ENCODE measurements at regions not wholly inside any gene's neighbourhood (a gene's known extent, or its start where the extent isn't known, plus 50 kb on each side); places are given as distances from the start of the nearest gene placed in this dataset.
"Not testable (repeated sequence)": the region's sequence is repeated elsewhere in the genome, so short reads cannot be mapped to it uniquely, and the experiment has no call there.

- no peak for DNase-seq (ENCODE audit: low read depth)
Measured at GRCh38 chr1:157325220-157325619, 187.0 kb upstream of the ETV3 start.

- not testable (repeated sequence) for DNase-seq (ENCODE audit: low read depth)
Measured at GRCh38 chr1:157321972-157322371, 183.8 kb upstream of the ETV3 start.

DNA sequence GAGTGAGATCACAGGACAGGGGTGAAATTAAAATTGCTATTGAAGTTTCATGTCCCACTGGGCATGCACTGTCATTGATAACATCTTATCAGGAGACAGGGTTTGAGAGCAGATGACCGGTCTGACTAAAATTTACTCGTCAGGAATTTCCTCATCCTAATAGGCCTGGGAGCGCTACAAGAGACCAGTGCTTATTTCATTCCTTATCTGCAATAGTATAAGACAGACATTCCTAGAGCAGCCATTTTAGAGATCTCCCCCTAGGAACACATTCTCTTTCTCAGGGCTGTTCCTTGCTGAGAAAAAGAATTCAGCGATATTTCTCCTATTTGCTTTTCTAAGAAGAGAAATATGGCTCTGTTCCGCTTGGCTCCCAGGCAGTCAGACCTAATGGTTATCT, 181.4 kb upstream of the ETV3 start:
- no peak for DNase-seq (ENCODE audit: low read depth)

DNA sequence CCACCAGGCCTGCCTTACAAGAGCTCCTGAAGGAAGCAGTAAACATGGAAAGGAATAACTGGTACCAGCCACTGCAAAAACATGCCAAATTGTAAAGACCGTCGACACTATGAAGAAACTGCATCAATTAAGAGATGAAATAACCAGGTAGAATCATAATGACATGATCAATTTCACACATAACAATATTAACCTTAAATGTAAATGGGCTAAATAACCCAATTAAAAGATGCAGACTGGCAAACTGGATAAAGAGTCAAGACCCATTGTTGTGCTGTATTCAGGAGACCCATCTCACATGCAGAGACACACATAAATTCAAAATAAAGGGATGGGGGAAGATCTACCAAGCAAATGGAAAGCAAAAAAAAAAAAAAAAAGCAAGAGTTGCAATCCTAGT, 179.0 kb upstream of the ETV3 start:
- DNase-seq (ENCODE audit: low read depth), result not testable (repeated sequence)

- no peak for DNase-seq (ENCODE audit: low read depth)
Measured at GRCh38 chr1:157315544-157315943, 177.3 kb upstream of the ETV3 start.

- DNase-seq (ENCODE audit: low read depth), result no peak
Measured at GRCh38 chr1:157314408-157314807, 176.2 kb upstream of the ETV3 start.

- DNase-seq (ENCODE audit: low read depth), result no peak
Measured at GRCh38 chr1:157313240-157313807, 175.1 kb upstream of the ETV3 start.

DNA sequence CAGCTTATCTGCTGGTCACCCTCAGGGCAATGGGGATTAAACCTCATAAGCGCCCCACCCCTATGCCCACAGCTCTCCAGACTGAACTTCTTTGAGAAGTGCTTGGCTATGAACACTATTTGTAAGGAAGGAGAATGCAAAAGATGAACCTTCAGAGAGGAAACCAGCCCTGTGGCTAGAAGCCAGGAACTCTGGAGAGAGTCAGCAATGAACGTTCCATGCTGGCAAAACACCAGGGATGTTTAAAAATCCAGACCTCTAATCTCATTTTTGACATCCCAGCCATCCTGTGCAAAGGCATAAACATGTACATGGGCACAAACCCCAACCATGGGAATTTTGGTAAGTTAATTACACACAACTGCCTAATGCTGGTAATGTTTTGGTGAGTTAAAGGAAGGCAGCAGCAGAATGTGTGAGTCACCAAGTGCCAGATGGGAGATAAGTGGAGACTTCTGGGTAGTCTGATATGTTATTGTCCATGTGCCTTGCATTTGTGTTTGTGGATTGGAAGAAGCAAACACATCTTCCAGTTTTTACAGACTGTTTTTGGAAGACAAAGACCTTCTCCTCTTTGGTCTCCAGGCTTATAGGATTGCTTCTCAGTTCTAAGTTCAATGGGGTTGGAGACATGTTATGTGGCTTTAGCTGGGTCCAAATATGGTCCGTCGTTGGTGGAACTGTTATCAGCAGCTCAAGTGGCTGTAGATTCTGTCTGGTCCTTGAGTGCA, 174.1 kb upstream of the ETV3 start:
- DNase-seq (ENCODE audit: low read depth), result no peak

DNA sequence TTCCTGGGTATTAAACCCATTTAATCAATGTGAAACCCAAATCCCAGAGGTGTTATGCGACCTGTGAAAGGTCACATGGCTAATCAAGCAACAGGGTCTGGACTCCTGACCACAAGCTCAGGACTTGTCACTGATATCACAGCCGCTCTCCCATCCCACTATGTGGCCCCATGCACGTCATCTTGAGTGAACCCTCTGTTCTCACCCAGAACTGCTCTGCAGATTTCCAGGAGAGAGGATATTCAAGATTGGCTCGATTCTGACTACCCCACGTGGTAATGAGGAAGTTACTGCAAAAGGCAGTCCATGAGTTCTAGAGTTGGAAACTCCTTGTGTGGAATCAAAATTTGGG, 173.5 kb upstream of the ETV3 start:
- DNase-seq (ENCODE audit: low read depth), result no peak

DNA sequence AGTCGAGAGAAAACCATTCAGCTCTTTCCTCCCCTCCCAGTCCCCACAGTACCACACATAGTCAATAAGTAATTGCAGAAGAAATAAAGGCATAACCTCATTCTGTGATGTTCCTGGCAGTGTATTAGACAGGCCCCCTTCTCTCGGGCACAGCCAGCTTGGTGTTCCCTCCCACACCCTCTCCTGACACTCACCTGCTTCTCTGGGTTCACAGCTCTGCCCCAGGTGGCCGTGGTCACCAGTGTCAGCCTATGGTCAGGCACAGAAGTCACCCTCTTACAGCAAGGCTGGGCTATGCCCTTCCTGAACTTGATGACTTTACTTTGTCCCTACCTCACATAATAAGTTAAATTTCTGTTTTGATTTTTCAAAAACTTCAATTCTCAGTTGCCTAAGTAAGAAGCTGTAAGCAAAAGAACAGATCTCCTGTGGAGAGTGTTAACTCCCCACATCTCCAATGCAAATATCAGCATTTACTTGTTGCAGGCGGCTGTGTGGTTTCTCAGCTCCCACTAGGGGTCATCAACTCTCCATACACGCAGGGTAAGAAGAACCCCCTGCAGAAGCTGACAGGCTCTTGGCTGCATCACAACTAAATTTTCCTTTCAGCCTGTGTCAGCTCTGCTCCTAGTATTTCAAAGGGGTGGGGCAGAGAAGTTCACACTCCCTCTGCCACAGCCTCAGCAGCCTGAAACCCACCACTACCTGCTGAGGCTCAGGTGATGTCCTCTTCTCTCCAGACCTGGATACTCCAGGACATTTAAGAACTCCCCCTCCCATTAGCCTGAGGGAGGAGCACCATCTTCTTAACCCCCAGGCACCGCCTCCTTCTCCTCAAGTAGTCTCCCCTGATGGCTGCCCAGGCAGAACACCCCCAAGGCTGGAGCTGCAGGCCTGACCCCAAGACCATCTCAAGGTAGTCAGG, 172.9 kb upstream of the ETV3 start:
- not testable (repeated sequence) for DNase-seq (ENCODE audit: low read depth)

GRCh38 chr1:157310401-157310800, 172.2 kb upstream of the ETV3 start:
- DNase-seq (ENCODE audit: low read depth), result no peak

DNA sequence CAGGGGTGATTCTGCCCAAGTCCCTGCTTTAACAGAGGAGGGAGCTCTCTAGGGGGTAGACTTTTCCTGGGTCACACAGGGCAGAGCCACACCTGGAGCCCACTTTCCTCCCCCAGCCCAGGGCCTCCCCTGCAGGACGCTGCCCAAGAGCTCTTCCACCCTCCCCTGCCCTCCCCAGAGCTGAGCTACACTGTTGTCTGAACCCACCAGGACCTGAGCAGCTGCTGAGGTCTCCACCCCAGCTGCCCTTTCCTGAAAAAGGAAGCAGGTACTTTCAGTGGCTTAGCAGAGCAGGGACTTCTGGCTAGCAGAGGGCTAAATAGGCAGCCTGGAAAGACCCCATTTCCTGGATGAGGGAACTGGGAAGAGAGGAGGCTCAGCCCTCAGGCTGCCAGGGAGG, 169.3 kb upstream of the ETV3 start:
- no peak for DNase-seq (ENCODE audit: low read depth)

DNA sequence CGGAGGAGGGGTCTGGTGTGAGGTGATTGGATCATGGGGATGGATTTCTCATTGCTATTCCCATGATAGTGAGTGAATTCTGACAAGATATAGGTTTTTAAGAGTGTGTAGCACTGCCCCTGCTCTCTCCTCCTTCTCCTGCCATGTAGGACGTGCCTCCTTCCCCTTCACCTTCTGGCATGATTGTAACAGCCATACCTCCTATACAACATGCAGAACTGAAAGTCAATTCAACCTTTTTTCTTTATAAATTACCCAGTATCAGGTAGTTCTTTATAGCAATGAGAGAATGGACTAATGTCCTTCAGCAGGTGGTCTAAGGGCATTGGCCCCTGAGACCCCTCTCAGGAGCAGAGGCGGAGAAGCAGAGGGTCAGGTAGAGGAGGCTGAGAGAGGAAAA, 168.7 kb upstream of the ETV3 start:
- DNase-seq (ENCODE audit: low read depth), result no peak

DNA sequence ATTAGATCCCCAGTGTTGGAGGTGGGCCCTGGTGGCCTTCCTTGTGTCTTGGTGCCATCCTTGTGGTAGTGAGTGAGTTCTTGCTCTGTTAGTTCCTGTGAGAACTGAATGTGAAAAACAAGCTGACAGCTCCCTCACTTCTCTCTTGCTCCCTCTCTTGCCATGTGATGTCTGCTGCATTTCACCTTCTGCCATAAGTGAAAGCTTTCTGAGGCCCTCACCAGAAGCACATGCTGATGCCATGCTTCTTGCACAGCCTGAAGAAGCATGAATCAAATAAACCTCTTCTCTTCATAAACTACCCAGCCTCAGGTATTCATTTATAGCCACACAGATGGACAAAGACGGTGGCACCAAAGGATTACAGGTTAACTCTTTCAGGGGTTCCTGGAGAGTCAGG, 166.1 kb upstream of the ETV3 start:
- no peak for DNase-seq (ENCODE audit: low read depth)

DNA sequence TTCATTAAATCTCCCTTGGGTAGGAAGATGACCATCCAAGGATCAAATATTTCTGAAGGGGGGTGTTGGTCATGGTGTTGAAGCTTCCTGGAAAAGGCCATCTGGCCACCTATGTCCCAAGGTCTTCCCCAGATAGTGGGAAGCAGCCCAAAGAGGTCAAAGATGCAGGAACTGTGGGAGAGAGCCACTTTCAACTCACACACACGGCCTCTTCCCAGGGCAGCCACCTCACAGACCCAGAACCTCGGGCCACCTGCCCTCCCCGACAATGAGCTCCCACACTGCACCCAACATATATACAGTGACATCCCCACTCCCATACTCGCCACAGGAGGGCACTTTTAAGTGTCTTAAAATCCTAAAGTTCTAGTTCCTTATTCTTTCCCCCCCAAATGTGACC, 164.5 kb upstream of the ETV3 start:
- no peak for DNase-seq (ENCODE audit: low read depth)

- DNase-seq (ENCODE audit: low read depth), result no peak
Measured at GRCh38 chr1:157302199-157302497, 164.0 kb upstream of the ETV3 start.

- DNase-seq (ENCODE audit: low read depth), result no peak
Measured at GRCh38 chr1:157301477-157302198, 163.4 kb upstream of the ETV3 start.

DNA sequence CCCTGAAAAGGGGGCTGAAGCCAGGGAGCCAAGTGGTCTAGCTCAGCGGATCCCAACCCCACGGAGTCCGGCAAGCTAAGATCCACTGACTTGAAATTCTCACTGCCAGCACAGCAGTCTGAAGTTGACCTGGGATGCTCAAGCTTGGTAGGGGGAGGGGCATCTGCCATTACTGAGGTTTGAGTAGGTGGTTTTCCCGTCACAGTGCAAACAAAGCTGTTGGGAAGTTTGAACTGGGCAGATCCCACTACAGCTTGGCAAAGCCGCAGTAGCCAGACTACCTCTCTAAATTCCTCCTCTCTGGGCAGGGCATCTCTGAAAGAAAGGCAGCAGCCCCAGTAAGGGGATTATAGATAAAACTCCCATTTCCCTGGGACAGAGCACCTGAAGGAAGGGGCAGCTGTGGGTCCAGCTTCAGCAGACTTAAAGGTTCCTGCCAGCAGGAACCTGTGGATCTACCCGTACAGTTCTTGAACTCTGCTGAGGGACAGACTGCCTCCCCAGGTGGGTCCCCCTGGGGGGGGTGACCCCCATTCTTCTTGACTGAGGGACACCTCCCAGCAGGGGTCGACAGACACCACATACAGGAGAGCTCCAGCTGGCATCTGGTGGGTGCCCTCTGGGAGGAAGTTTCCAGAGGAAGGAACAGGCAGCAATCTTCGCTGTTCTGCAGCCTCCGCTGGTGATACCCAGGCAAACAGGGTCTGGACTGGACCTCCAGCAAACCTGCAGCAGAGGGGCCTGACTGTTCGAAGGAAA, 156.4 kb upstream of the ETV3 start:
- not testable (repeated sequence) for DNase-seq (ENCODE audit: low read depth)

DNA sequence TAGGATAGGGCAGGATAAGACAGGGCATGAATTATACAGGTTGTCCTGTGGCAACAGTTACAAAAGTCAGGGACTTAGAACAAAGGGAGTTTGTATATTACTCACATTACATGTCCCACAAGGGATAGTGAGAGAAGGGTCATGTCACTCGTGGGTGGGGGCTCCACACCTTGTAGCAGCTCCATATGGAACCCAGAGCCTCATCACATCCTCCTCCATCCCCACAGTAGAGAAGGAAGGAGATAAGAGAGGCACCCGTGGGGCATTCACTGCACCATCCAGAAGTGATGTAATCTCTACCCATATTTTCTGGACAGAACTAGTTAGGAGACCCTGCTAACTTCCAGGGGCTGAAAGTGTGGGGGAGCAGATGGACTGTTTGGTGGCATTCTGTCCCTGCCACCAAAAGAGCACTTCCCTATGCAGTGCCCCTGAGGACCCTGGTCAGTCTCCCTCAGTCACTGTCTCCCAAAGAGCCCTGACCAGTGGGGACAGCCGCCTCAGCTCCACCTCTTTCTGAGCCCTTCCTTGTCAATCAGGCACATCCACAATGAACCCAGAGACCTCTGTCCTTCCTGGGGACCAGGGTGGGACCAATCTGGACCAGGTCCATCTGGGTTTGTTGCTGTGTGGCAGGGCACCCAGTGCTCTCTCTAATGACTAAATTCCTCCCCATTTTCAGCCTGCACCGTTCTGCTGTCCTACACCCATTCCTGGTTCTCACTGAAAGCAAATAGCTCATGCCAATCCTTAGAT, 154.8 kb upstream of the ETV3 start:
- no peak for DNase-seq (ENCODE audit: low read depth)

- DNase-seq (ENCODE audit: low read depth), result no peak
Measured at GRCh38 chr1:157292302-157292701, 154.1 kb upstream of the ETV3 start.

GRCh38 chr1:157291083-157291482, 152.9 kb upstream of the ETV3 start:
- DNase-seq (ENCODE audit: low read depth), result no peak
